ENCODE measurements at regions not wholly inside any gene's neighbourhood (a gene's known extent, or its start where the extent isn't known, plus 50 kb on each side); places are given as distances from the start of the nearest gene placed in this dataset.

DNA sequence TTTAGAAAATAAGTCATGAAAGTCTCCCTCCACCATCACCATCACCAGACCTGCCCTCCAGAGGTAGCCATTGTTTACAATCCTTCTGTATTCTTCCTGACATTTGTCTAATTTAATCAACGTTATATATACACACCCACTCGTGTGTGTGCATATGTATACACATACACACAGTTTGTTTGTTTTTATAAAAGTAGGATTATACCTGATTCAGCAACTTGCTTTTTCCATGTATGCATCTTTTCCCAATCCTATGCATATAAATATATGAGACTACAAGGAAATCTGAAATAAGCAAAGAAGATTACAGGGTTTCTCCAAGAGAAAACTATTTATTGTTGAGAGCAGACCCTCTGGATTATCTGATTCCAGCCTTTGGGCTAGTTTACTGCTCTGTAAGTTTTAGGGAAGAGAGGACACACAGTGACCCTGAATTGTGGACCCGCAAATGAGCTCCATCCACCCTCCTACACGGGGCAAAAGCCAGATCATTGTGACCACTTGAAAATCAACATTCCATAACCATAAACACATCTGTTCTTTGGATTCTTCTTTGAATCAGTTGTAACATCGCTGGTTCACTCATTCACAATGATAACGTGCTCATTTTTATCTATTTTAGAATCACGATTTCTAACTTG is 104.3 kb downstream of the CPN2 start:
- no peak overlapping the region for H3K27ac ChIP-seq
- DNase-seq (ENCODE audit: low spot score in 2 of 2): no peak
- TF ChIP-seq CTCF (IDR thresholded peaks at IDR 0.05): no peak
- no peak for TF ChIP-seq POLR2AphosphoS5 (IDR thresholded peaks at IDR 0.05)
- no peak for TF ChIP-seq POLR2A (IDR thresholded peaks at IDR 0.05)
- H3K27me3 ChIP-seq: no peaks in the 10 kb centered on the region
- no peak overlapping the region for H3K4me3 ChIP-seq
- no peaks in the 10 kb centered on the region for H3K4me1 ChIP-seq
- no peaks in the 10 kb centered on the region for H3K9me3 ChIP-seq
- intact Hi-C loops (cut with DNase I; ENCODE audit: low total_unique reads): no loop called here
- no peaks in the 10 kb centered on the region for H3K36me3 ChIP-seq

- intact Hi-C loops (cut with DNase I; ENCODE audit: low total_unique reads): no loop called here
- H3K4me3 ChIP-seq: no peak overlapping the region
- no peaks in the 10 kb centered on the region for H3K27me3 ChIP-seq
- no peak for DNase-seq (ENCODE audit: low spot score in 2 of 2)
- H3K9me3 ChIP-seq: no peaks in the 10 kb centered on the region
- H3K27ac ChIP-seq: no peak overlapping the region
- no peaks in the 10 kb centered on the region for H3K4me1 ChIP-seq
- no peaks in the 10 kb centered on the region for H3K36me3 ChIP-seq
- no peak for TF ChIP-seq POLR2A (IDR thresholded peaks at IDR 0.05)
Observed at GRCh38 chr3:194247350-194247740, 103.8 kb downstream of the CPN2 start.

DNA sequence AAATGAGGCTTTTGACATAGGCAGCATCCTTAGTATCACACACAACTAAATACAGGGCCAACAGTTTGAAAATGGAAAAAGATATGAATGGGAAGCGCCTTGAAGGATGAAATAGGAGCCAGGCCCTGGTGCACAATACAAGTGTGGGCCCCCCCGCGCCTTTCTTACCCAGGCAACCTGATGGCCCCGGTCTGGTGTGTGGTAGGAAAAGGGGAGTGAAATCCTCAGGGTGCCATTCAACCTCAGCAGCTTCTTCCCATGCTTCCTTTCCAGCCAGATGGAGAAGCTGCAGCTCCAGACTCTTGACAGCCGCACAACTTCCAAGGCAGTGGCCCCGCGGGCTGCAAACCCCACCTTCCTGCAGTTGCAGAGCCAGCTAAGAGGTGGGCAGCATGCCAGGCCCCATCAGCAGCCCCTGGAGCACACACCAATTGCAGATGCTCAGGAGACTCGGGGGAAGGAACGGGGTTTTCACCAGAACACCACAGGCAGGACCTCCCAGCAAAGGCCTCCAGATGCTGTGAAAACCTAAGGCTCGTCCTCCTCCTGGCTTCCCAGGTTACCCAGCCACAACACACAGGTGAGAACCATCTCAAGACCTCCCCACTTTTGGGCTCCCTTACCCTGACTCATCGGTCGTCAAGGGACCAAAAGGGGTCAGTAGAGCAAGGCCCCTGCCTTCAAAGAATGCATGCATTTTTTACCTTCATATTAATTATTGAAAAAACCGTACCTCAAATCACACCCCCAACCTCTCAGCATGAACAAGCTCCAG is 101.6 kb downstream of the CPN2 start:
- TF ChIP-seq POLR2AphosphoS5 (IDR thresholded peaks at IDR 0.05): no peak
- TF ChIP-seq POLR2A (IDR thresholded peaks at IDR 0.05): no peak
- no peak for TF ChIP-seq CTCF (IDR thresholded peaks at IDR 0.05)
- Histone ChIP-seq H3K27me3 (no peaks in the 10 kb centered on the region), H3K4me3 (no peak overlapping the region), H3K36me3 (no peaks in the 10 kb centered on the region), H3K9me3 (no peaks in the 10 kb centered on the region), H3K4me1 (no peaks in the 10 kb centered on the region), H3K27ac (no peak overlapping the region)
- DNase-seq (ENCODE audit: low spot score in 2 of 2): no peak
- intact Hi-C loops (cut with DNase I; ENCODE audit: low total_unique reads): no loop called here

DNA sequence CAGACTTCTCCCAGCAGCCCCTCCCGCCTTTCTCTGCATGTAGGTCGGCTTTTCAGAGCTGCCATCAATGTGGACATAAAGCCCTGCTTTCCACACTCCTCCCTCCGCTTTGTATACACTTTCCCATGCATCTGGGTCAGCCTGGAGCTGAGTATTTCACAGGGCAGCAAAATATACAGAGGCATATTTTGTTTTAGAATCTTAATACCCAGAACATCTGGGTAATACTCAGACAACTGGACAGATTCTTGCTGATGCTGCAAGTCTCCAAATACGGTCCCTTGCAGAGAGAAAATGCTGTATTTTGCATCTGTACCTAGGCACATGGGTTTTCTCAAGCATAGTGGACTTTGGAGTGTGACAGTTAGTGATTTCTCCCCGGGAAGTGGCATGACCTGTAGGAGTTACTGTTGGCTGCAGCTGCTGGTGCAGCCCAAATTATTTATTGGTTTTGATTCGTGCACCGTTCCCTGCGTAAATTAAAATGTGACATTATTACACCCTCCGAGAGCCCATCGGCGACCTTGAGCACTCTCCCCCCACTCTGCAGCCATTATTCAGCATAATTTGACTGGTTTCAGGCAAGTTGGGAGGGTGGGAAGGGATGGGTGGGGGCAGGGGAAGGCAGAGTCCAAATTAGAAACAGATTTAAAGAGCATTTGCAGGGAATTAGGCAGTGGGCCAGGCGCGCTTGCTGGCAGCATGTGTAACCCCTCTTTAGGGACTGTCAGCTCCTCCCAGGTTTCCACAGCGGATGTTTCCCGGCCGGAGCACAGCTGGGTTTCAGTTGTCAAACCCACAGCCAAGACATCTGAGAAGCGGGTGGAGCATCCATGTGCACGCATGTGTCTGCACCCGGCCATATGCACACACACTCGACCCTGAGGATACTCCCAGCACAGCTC is 100.8 kb downstream of the CPN2 start:
- TF ChIP-seq POLR2AphosphoS5 (IDR thresholded peaks at IDR 0.05): no peak
- no peak for TF ChIP-seq CTCF (IDR thresholded peaks at IDR 0.05)
- TF ChIP-seq POLR2A (IDR thresholded peaks at IDR 0.05): no peak
- intact Hi-C loops (cut with DNase I; ENCODE audit: low total_unique reads): no loop called here
- H3K4me1 ChIP-seq: no peaks in the 10 kb centered on the region
- peak overlapping the region in 1 of 3 donors; percentile 21 for H3K4me3 ChIP-seq
- H3K27ac ChIP-seq: peak overlapping the region in 1 of 2 donors; percentile 7
- H3K27me3 ChIP-seq: no peaks in the 10 kb centered on the region
- peak in 1 of 2 donors; percentile 53 for DNase-seq (ENCODE audit: low spot score in 2 of 2)
- no peaks in the 10 kb centered on the region for H3K9me3 ChIP-seq
- H3K36me3 ChIP-seq: no peaks in the 10 kb centered on the region

- Histone ChIP-seq H3K36me3 (no peaks in the 10 kb centered on the region), H3K27ac (no peak overlapping the region), H3K9me3 (no peaks in the 10 kb centered on the region), H3K4me3 (peak overlapping the region in 1 of 3 donors; percentile 21), H3K4me1 (no peaks in the 10 kb centered on the region), H3K27me3 (no peaks in the 10 kb centered on the region)
- intact Hi-C loops (cut with DNase I; ENCODE audit: low total_unique reads): no loop called here
- peak in 1 of 2 donors; percentile 27 for DNase-seq (ENCODE audit: low spot score in 2 of 2)
- no peak for TF ChIP-seq POLR2AphosphoS5 (IDR thresholded peaks at IDR 0.05)
- no peak for TF ChIP-seq CTCF (IDR thresholded peaks at IDR 0.05)
- TF ChIP-seq POLR2A (IDR thresholded peaks at IDR 0.05): no peak
Observed at GRCh38 chr3:194251007-194251406, 100.1 kb downstream of the CPN2 start.

Measured in breast epithelium (tissue), 4 donors.